IgD-negative memory B cell (primary cell): ENCODE measurements at regions not wholly inside any gene's neighbourhood (a gene's known extent, or its start where the extent isn't known, plus 50 kb on each side); places are given as distances from the start of the nearest gene placed in this dataset.
"Not testable (repeated sequence)": the region's sequence is repeated elsewhere in the genome, so short reads cannot be mapped to it uniquely, and the experiment has no call there.

ENCODE experiments used
- H3K27ac Mint-ChIP-seq, 3 donors: one replicate each; pipeline ENCODE4 v1.8.0; 2020 to 2022; ENCODE audit warnings: mild to moderate bottlenecking in 3 of 3, mixed read lengths in 3 of 3, moderate library complexity in 1 of 3
- H3K27me3 Mint-ChIP-seq: one replicate; pipeline ENCODE4 v1.8.0; 2021; ENCODE audit warnings: mixed read lengths
- H3K36me3 Mint-ChIP-seq: one replicate; pipeline ENCODE4 v1.8.0; 2020; ENCODE audit warnings: mild to moderate bottlenecking, mixed read lengths
- H3K4me1 Mint-ChIP-seq, 3 donors: one replicate each; pipeline ENCODE4 v1.8.0; 2020 to 2022; ENCODE audit warnings: mixed read lengths in 3 of 3, mild to moderate bottlenecking in 1 of 3
- H3K4me3 Mint-ChIP-seq, 4 donors: one replicate each; pipeline ENCODE4 v1.8.0; 2020 to 2022; ENCODE audit warnings: mild to moderate bottlenecking in 4 of 4, mixed read lengths in 4 of 4, moderate library complexity in 3 of 4
- H3K9me3 Mint-ChIP-seq, 3 donors: one replicate each; pipeline ENCODE4 v1.8.0; 2020 to 2021; ENCODE audit warnings: mixed read lengths in 3 of 3, mild to moderate bottlenecking in 1 of 3

GRCh38 chr6:164982389-164982788 lies 327.0 kb downstream of the C6orf118 start:
- H3K9me3 Mint-ChIP-seq: peaks cover 6 to 16% (median 7%) of the 10 kb centered on the region in 3 donors
- no peak overlapping the region for H3K4me3 Mint-ChIP-seq
- H3K36me3 Mint-ChIP-seq: no peaks in the 10 kb centered on the region
- H3K4me1 Mint-ChIP-seq: no peaks in the 10 kb centered on the region
- H3K27me3 Mint-ChIP-seq: no peaks in the 10 kb centered on the region
- H3K27ac Mint-ChIP-seq: no peak overlapping the region

GRCh38 chr6:164967102-164967501 lies 342.3 kb downstream of the C6orf118 start:
- Mint-ChIP-seq H3K4me3 (no peak overlapping the region), H3K4me1 (no peaks in the 10 kb centered on the region), H3K36me3 (no peaks in the 10 kb centered on the region), H3K9me3 (peaks cover under 1 to 7% (median 6%) of the 10 kb centered on the region in 3 donors), H3K27ac (no peak overlapping the region), H3K27me3 (no peaks in the 10 kb centered on the region)

GRCh38 chr6:164962805-164963204 lies 346.6 kb downstream of the C6orf118 start:
- Mint-ChIP-seq H3K9me3 (peaks cover 3 to 7% (median 7%) of the 10 kb centered on the region in 3 donors), H3K4me3 (no peak overlapping the region), H3K27ac (no peak overlapping the region), H3K36me3 (no peaks in the 10 kb centered on the region), H3K27me3 (no peaks in the 10 kb centered on the region), H3K4me1 (no peaks in the 10 kb centered on the region)

- Mint-ChIP-seq H3K27ac (no peak overlapping the region), H3K9me3 (peaks cover 0 to 2% (median 2%) of the 10 kb centered on the region in 3 donors), H3K27me3 (no peaks in the 10 kb centered on the region), H3K36me3 (no peaks in the 10 kb centered on the region), H3K4me1 (no peaks in the 10 kb centered on the region), H3K4me3 (no peak overlapping the region)
Observed at GRCh38 chr6:164947164-164947563, 362.2 kb downstream of the C6orf118 start.

- Mint-ChIP-seq H3K36me3 (no peaks in the 10 kb centered on the region), H3K9me3 (peaks cover 0 to 11% (median 4%) of the 10 kb centered on the region in 3 donors), H3K27ac (no peak overlapping the region), H3K4me3 (no peak overlapping the region), H3K27me3 (no peaks in the 10 kb centered on the region), H3K4me1 (peaks cover 0 to 3% (median 0%) of the 10 kb centered on the region in 3 donors)
Observed at GRCh38 chr6:164942271-164942670, 367.1 kb downstream of the C6orf118 start.

GRCh38 chr6:164933238-164933794 lies 376.1 kb downstream of the C6orf118 start:
- H3K4me1 Mint-ChIP-seq, H3K4me3 Mint-ChIP-seq, H3K27me3 Mint-ChIP-seq, H3K27ac Mint-ChIP-seq, H3K9me3 Mint-ChIP-seq, H3K36me3 Mint-ChIP-seq: not testable (repeated sequence)

GRCh38 chr6:164929408-164929977 lies 379.9 kb downstream of the C6orf118 start:
- Mint-ChIP-seq H3K36me3 (no peaks in the 10 kb centered on the region), H3K4me3 (no peak overlapping the region), H3K9me3 (no peaks in the 10 kb centered on the region), H3K27ac (no peak overlapping the region), H3K4me1 (no peaks in the 10 kb centered on the region), H3K27me3 (no peaks in the 10 kb centered on the region)

- Mint-ChIP-seq H3K27me3 (no peaks in the 10 kb centered on the region), H3K27ac (no peak overlapping the region), H3K36me3 (no peaks in the 10 kb centered on the region), H3K9me3 (no peaks in the 10 kb centered on the region), H3K4me3 (no peak overlapping the region), H3K4me1 (no peaks in the 10 kb centered on the region)
Observed at GRCh38 chr6:164928728-164929407, 380.5 kb downstream of the C6orf118 start.

GRCh38 chr6:164928057-164928727 lies 381.2 kb downstream of the C6orf118 start:
- Mint-ChIP-seq H3K27me3 (no peaks in the 10 kb centered on the region), H3K27ac (no peak overlapping the region), H3K4me3 (no peak overlapping the region), H3K36me3 (no peaks in the 10 kb centered on the region), H3K9me3 (no peaks in the 10 kb centered on the region), H3K4me1 (no peaks in the 10 kb centered on the region)

GRCh38 chr6:164927288-164928056 lies 381.9 kb downstream of the C6orf118 start:
- no peak overlapping the region for H3K27ac Mint-ChIP-seq
- H3K27me3 Mint-ChIP-seq: no peaks in the 10 kb centered on the region
- no peaks in the 10 kb centered on the region for H3K36me3 Mint-ChIP-seq
- no peaks in the 10 kb centered on the region for H3K4me1 Mint-ChIP-seq
- H3K9me3 Mint-ChIP-seq: no peaks in the 10 kb centered on the region
- no peak overlapping the region for H3K4me3 Mint-ChIP-seq

- Mint-ChIP-seq H3K36me3 (no peaks in the 10 kb centered on the region), H3K27me3 (no peaks in the 10 kb centered on the region), H3K27ac (no peak overlapping the region), H3K4me1 (no peaks in the 10 kb centered on the region), H3K4me3 (no peak overlapping the region), H3K9me3 (no peaks in the 10 kb centered on the region)
Observed at GRCh38 chr6:164926686-164927085, 382.7 kb downstream of the C6orf118 start.

GRCh38 chr6:164925681-164926530 lies 383.5 kb downstream of the C6orf118 start:
- no peaks in the 10 kb centered on the region for H3K27me3 Mint-ChIP-seq
- H3K4me1 Mint-ChIP-seq: no peaks in the 10 kb centered on the region
- no peaks in the 10 kb centered on the region for H3K36me3 Mint-ChIP-seq
- H3K9me3 Mint-ChIP-seq: no peaks in the 10 kb centered on the region
- no peak overlapping the region for H3K4me3 Mint-ChIP-seq
- no peak overlapping the region for H3K27ac Mint-ChIP-seq

- H3K36me3 Mint-ChIP-seq: no peaks in the 10 kb centered on the region
- H3K4me3 Mint-ChIP-seq: no peak overlapping the region
- H3K4me1 Mint-ChIP-seq: no peaks in the 10 kb centered on the region
- no peaks in the 10 kb centered on the region for H3K27me3 Mint-ChIP-seq
- H3K9me3 Mint-ChIP-seq: no peaks in the 10 kb centered on the region
- H3K27ac Mint-ChIP-seq: no peak overlapping the region
Observed at GRCh38 chr6:164924674-164925073, 384.7 kb downstream of the C6orf118 start.

GRCh38 chr6:164917211-164917610 lies 392.2 kb downstream of the C6orf118 start:
- Mint-ChIP-seq H3K36me3 (no peaks in the 10 kb centered on the region), H3K4me1 (no peaks in the 10 kb centered on the region), H3K27ac (no peak overlapping the region), H3K4me3 (no peak overlapping the region), H3K9me3 (peaks cover 5 to 9% (median 7%) of the 10 kb centered on the region in 3 donors), H3K27me3 (no peaks in the 10 kb centered on the region)
